SK-N-SH treated with all-trans-retinoic acid at 6 μM for 48 hours (cell line): ENCODE measurements at regions not wholly inside any gene's neighbourhood (a gene's known extent, or its start where the extent isn't known, plus 50 kb on each side); places are given as distances from the start of the nearest gene placed in this dataset.

Experiments
- ARNTL ChIP-seq: fragments of 450-650 bp; formaldehyde crosslinking; IDR thresholded peaks from 2 replicates; pipeline ENCODE4 v1.5.0; 2020; ENCODE audit warnings: low read depth, mild to moderate bottlenecking, moderate library complexity, borderline replicate concordance
- ESRRG ChIP-seq: fragments of 250-450 bp; sonication (Bioruptor Pico); IDR thresholded peaks from 2 replicates; pipeline ENCODE4 v1.6.1; 2021; ENCODE audit warnings: mild to moderate bottlenecking
- GLIS3 ChIP-seq: fragments of 250-450 bp; sonication (Bioruptor Pico); IDR thresholded peaks from 2 replicates; pipeline ENCODE4 v1.5.0; 2020; ENCODE audit warnings: mild to moderate bottlenecking, moderate library complexity
- RARB ChIP-seq: fragments of 250-450 bp; sonication (Bioruptor Pico); IDR thresholded peaks from 2 replicates; pipeline ENCODE4 v1.8.0; 2021; ENCODE audit warnings: mild to moderate bottlenecking, moderate library complexity
- TCF4 ChIP-seq: fragments of 250-450 bp; sonication (Bioruptor Pico); IDR thresholded peaks from 2 replicates; pipeline ENCODE4 v1.8.0; 2021; ENCODE audit warnings: mild to moderate bottlenecking, moderate library complexity, borderline replicate concordance
- ZC3H10 ChIP-seq: fragments of 250-450 bp; sonication (Bioruptor Pico); IDR thresholded peaks from 2 replicates; pipeline ENCODE4 v1.5.1; 2021; ENCODE audit warnings: mild to moderate bottlenecking, moderate library complexity
- TF ChIP-seq, protein P1 (sequence below): fragments of 250-450 bp; sonication (Bioruptor Pico); IDR thresholded peaks from 2 replicates; pipeline ENCODE4 v1.8.0; 2020; ENCODE audit warnings: mild to moderate bottlenecking, moderate library complexity, borderline replicate concordance
- TF ChIP-seq, protein P2 (sequence below): fragments of 250-450 bp; sonication (Bioruptor Pico); IDR thresholded peaks from 2 replicates; pipeline ENCODE4 v1.5.0; 2020; ENCODE audit warnings: mild to moderate bottlenecking, moderate library complexity

DNA sequence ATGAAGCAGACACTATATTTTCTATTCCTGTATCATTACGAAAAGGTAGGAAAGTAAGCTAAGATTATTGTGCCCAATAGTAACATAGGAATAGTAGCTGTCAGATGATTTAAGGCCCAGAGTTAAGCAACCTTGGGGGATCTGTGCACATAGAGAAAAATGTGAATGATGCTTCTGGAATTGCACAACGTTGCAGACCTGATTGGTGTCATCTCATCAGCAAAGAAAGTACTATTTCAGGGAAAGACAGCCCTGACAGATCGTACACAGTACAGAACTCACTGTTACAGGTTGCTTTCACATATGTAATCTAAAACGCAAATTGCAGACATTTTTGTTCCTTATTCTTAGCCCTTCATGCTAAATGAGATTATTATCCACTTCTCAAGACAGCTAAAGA, 535.9 kb downstream of the TRIB2 start:
- TF ChIP-seq TCF4 (no peak), ESRRG (CRISPR knock-in tag) (no peak), RARB (CRISPR knock-in tag) (no peak), ZC3H10 (CRISPR knock-in tag) (no peak), ARNTL (CRISPR knock-in tag) (no peak), GLIS3 (CRISPR knock-in tag) (no peak)
- TF ChIP-seq, protein P1, sequence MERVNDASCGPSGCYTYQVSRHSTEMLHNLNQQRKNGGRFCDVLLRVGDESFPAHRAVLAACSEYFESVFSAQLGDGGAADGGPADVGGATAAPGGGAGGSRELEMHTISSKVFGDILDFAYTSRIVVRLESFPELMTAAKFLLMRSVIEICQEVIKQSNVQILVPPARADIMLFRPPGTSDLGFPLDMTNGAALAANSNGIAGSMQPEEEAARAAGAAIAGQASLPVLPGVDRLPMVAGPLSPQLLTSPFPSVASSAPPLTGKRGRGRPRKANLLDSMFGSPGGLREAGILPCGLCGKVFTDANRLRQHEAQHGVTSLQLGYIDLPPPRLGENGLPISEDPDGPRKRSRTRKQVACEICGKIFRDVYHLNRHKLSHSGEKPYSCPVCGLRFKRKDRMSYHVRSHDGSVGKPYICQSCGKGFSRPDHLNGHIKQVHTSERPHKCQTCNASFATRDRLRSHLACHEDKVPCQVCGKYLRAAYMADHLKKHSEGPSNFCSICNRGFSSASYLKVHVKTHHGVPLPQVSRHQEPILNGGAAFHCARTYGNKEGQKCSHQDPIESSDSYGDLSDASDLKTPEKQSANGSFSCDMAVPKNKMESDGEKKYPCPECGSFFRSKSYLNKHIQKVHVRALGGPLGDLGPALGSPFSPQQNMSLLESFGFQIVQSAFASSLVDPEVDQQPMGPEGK (CRISPR knock-in tag): no peak
- TF ChIP-seq, protein P2, sequence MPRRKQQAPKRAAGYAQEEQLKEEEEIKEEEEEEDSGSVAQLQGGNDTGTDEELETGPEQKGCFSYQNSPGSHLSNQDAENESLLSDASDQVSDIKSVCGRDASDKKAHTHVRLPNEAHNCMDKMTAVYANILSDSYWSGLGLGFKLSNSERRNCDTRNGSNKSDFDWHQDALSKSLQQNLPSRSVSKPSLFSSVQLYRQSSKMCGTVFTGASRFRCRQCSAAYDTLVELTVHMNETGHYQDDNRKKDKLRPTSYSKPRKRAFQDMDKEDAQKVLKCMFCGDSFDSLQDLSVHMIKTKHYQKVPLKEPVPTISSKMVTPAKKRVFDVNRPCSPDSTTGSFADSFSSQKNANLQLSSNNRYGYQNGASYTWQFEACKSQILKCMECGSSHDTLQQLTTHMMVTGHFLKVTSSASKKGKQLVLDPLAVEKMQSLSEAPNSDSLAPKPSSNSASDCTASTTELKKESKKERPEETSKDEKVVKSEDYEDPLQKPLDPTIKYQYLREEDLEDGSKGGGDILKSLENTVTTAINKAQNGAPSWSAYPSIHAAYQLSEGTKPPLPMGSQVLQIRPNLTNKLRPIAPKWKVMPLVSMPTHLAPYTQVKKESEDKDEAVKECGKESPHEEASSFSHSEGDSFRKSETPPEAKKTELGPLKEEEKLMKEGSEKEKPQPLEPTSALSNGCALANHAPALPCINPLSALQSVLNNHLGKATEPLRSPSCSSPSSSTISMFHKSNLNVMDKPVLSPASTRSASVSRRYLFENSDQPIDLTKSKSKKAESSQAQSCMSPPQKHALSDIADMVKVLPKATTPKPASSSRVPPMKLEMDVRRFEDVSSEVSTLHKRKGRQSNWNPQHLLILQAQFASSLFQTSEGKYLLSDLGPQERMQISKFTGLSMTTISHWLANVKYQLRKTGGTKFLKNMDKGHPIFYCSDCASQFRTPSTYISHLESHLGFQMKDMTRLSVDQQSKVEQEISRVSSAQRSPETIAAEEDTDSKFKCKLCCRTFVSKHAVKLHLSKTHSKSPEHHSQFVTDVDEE: no peak
